ENCODE measurements at regions not wholly inside any gene's neighbourhood (a gene's known extent, or its start where the extent isn't known, plus 50 kb on each side); places are given as distances from the start of the nearest gene placed in this dataset.

DNA sequence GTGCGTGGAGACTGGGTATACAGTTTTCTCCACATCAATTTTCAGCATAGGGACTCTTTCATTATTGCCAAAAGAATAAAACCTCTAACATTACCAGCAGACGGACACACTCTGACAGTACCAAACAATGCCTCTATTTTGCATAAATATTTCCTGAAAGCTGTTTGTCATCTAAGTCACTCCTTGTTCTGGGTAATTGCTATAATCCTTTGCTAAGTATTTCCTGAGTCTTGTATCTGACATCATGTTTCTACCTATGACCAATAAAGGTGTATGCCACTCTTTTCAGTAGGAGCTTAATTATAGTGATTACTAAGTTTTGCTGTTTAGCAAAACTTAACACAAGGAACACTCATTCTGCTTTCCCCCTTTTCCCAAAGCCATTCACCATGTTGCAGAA lies 886.5 kb downstream of the SLITRK6 start:
- H3K4me1 ChIP-seq (ENCODE audit: insufficient read depth, low read length), result no peaks in the 10 kb centered on the region
- H3K27ac ChIP-seq (ENCODE audit: low read depth, low read length), result no peak overlapping the region
- no peak overlapping the region for H3K4me2 ChIP-seq (ENCODE audit: low read length)
- no peaks in the 10 kb centered on the region for H3K27me3 ChIP-seq (ENCODE audit: insufficient read depth, low read length)
- DNase-seq (ENCODE audit: low read depth) (no peak), FAIRE-seq (no peak)
- H3K79me2 ChIP-seq (ENCODE audit: insufficient read depth, low read length), result no peaks in the 10 kb centered on the region
- H2AFZ ChIP-seq (ENCODE audit: low read depth, low read length), result no peak overlapping the region
- Mint-ChIP-seq H3K36me3 (ENCODE audit: low read depth, unreplicated experiment) (no peaks in the 10 kb centered on the region), H3K9me3 (ENCODE audit: unreplicated experiment) (no peaks in the 10 kb centered on the region), H3K27ac (ENCODE audit: unreplicated experiment) (no peak overlapping the region), H3K4me1 (ENCODE audit: low read depth, unreplicated experiment) (no peaks in the 10 kb centered on the region), H3K27me3 (ENCODE audit: low read depth, unreplicated experiment) (no peaks in the 10 kb centered on the region), H3K4me3 (ENCODE audit: unreplicated experiment) (no peak overlapping the region)
- H3K36me3 ChIP-seq (ENCODE audit: insufficient read depth, low read length), result no peaks in the 10 kb centered on the region
- H3K9ac ChIP-seq (ENCODE audit: low read length), result no peak overlapping the region
- H3K9me3 ChIP-seq (ENCODE audit: insufficient read depth, low read depth, low read length), result no peaks in the 10 kb centered on the region
- TF ChIP-seq EZH2 (IDR thresholded peaks at IDR 0.05; ENCODE audit: insufficient read depth, low read length), result no peak
- TF ChIP-seq, protein P1, sequence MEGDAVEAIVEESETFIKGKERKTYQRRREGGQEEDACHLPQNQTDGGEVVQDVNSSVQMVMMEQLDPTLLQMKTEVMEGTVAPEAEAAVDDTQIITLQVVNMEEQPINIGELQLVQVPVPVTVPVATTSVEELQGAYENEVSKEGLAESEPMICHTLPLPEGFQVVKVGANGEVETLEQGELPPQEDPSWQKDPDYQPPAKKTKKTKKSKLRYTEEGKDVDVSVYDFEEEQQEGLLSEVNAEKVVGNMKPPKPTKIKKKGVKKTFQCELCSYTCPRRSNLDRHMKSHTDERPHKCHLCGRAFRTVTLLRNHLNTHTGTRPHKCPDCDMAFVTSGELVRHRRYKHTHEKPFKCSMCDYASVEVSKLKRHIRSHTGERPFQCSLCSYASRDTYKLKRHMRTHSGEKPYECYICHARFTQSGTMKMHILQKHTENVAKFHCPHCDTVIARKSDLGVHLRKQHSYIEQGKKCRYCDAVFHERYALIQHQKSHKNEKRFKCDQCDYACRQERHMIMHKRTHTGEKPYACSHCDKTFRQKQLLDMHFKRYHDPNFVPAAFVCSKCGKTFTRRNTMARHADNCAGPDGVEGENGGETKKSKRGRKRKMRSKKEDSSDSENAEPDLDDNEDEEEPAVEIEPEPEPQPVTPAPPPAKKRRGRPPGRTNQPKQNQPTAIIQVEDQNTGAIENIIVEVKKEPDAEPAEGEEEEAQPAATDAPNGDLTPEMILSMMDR (IDR thresholded peaks at IDR 0.05; ENCODE audit: insufficient read depth, low read depth, low read length), result no peak
- H3K4me3 ChIP-seq (ENCODE audit: insufficient read depth, low read depth, low read length), result no peak overlapping the region
- H4K20me1 ChIP-seq (ENCODE audit: insufficient read depth, low read length), result no peaks in the 10 kb centered on the region

DNA sequence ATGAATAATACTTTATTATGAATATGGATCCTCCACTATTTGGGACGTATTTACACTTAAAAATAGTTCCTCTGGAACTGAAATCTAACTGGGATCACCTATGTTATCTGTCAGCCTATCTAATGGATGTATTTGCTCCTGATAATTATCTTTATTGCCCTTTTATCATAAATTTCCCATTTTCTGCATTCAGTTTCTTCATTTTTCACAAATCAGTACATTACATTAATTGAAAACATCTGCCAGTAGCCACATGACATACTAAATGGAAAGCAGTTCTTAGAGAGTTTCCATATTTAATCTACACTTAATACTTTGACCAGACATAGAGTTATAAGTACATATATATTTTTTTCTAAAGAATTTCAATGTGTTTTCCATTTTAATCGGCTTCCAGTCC lies 888.8 kb downstream of the SLITRK6 start:
- FAIRE-seq, result no peak
- H3K4me3 Mint-ChIP-seq (ENCODE audit: unreplicated experiment), result no peak overlapping the region
- no peak for TF ChIP-seq EZH2 (IDR thresholded peaks at IDR 0.05; ENCODE audit: insufficient read depth, low read length)
- TF ChIP-seq, protein P1 (IDR thresholded peaks at IDR 0.05; ENCODE audit: insufficient read depth, low read depth, low read length), result no peak
- no peaks in the 10 kb centered on the region for H3K4me1 Mint-ChIP-seq (ENCODE audit: low read depth, unreplicated experiment)
- no peaks in the 10 kb centered on the region for H3K9me3 Mint-ChIP-seq (ENCODE audit: unreplicated experiment)
- Histone ChIP-seq H3K79me2 (ENCODE audit: insufficient read depth, low read length) (no peaks in the 10 kb centered on the region), H3K9me3 (ENCODE audit: insufficient read depth, low read depth, low read length) (no peaks in the 10 kb centered on the region), H3K4me2 (ENCODE audit: low read length) (no peak overlapping the region), H3K4me3 (ENCODE audit: insufficient read depth, low read depth, low read length) (no peak overlapping the region), H3K27me3 (ENCODE audit: insufficient read depth, low read length) (no peaks in the 10 kb centered on the region), H3K4me1 (ENCODE audit: insufficient read depth, low read length) (no peaks in the 10 kb centered on the region), H3K27ac (ENCODE audit: low read depth, low read length) (no peak overlapping the region), H3K36me3 (ENCODE audit: insufficient read depth, low read length) (no peaks in the 10 kb centered on the region), H3K9ac (ENCODE audit: low read length) (no peak overlapping the region), H4K20me1 (ENCODE audit: insufficient read depth, low read length) (no peaks in the 10 kb centered on the region), H2AFZ (ENCODE audit: low read depth, low read length) (no peak overlapping the region)
- H3K27ac Mint-ChIP-seq (ENCODE audit: unreplicated experiment), result no peak overlapping the region
- no peak for DNase-seq (ENCODE audit: low read depth)
- no peaks in the 10 kb centered on the region for H3K36me3 Mint-ChIP-seq (ENCODE audit: low read depth, unreplicated experiment)
- H3K27me3 Mint-ChIP-seq (ENCODE audit: low read depth, unreplicated experiment), result no peaks in the 10 kb centered on the region

DNA sequence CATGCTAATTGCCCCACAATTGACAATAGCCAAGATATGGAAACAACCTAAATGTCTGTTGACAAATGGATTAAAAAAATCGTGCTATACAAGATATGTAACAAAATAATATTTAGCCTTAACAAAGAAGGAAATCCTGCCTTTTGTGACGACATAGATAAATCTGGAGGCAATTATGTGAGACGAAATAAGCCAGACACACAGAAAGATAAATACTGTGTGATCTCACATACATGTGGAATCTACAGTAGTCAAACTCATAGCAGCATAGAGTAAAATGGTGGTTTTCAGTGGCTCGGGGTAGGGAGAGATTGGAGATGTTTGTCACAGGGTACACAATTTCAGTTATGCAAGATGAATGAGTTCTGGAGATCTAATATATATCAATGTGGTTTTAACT lies 895.8 kb downstream of the SLITRK6 start:
- H3K27ac Mint-ChIP-seq (ENCODE audit: unreplicated experiment), result no peak overlapping the region
- no peaks in the 10 kb centered on the region for H3K27me3 Mint-ChIP-seq (ENCODE audit: low read depth, unreplicated experiment)
- Histone ChIP-seq H3K27me3 (ENCODE audit: insufficient read depth, low read length) (no peaks in the 10 kb centered on the region), H3K4me3 (ENCODE audit: insufficient read depth, low read depth, low read length) (no peak overlapping the region), H3K9me3 (ENCODE audit: insufficient read depth, low read depth, low read length) (no peaks in the 10 kb centered on the region), H3K4me1 (ENCODE audit: insufficient read depth, low read length) (no peaks in the 10 kb centered on the region), H4K20me1 (ENCODE audit: insufficient read depth, low read length) (no peaks in the 10 kb centered on the region), H3K9ac (ENCODE audit: low read length) (no peak overlapping the region), H3K27ac (ENCODE audit: low read depth, low read length) (no peak overlapping the region), H3K4me2 (ENCODE audit: low read length) (no peak overlapping the region), H3K79me2 (ENCODE audit: insufficient read depth, low read length) (no peaks in the 10 kb centered on the region), H2AFZ (ENCODE audit: low read depth, low read length) (no peak overlapping the region), H3K36me3 (ENCODE audit: insufficient read depth, low read length) (no peaks in the 10 kb centered on the region)
- no peaks in the 10 kb centered on the region for H3K4me1 Mint-ChIP-seq (ENCODE audit: low read depth, unreplicated experiment)
- TF ChIP-seq, protein P1 (IDR thresholded peaks at IDR 0.05; ENCODE audit: insufficient read depth, low read depth, low read length), result no peak
- TF ChIP-seq EZH2 (IDR thresholded peaks at IDR 0.05; ENCODE audit: insufficient read depth, low read length), result no peak
- no peak overlapping the region for H3K4me3 Mint-ChIP-seq (ENCODE audit: unreplicated experiment)
- no peaks in the 10 kb centered on the region for H3K36me3 Mint-ChIP-seq (ENCODE audit: low read depth, unreplicated experiment)
- no peak for DNase-seq (ENCODE audit: low read depth)
- no peak for FAIRE-seq
- no peaks in the 10 kb centered on the region for H3K9me3 Mint-ChIP-seq (ENCODE audit: unreplicated experiment)

All from astrocyte (in vitro differentiated cells and primary cell).